ENCODE measurements at regions not wholly inside any gene's neighbourhood (a gene's known extent, or its start where the extent isn't known, plus 50 kb on each side); places are given as distances from the start of the nearest gene placed in this dataset.
A peak's percentile ranks its signal among the peaks of the same experiment; 100 is the strongest.

- DNase-seq: no peak
Observed at GRCh38 chr4:123031664-123032063, 109.3 kb upstream of the NUDT6 start.

GRCh38 chr4:123034023-123034422 lies 111.6 kb upstream of the NUDT6 start:
- no peak for DNase-seq

- DNase-seq: no peak
Observed at GRCh38 chr4:123035239-123035638, 112.8 kb upstream of the NUDT6 start.

- DNase-seq: no peak
Observed at GRCh38 chr4:123037804-123038203, 115.4 kb upstream of the NUDT6 start.

- no peak for DNase-seq
Observed at GRCh38 chr4:123042095-123042494, 119.7 kb upstream of the NUDT6 start.

GRCh38 chr4:123043013-123043412 lies 120.6 kb upstream of the NUDT6 start:
- no peak for DNase-seq

GRCh38 chr4:123043793-123044425 lies 121.5 kb upstream of the NUDT6 start:
- DNase-seq: no peak

- DNase-seq: no peak
Observed at GRCh38 chr4:123046096-123046495, 123.7 kb upstream of the NUDT6 start.

- DNase-seq: no peak
Observed at GRCh38 chr4:123050018-123050417, 127.6 kb upstream of the NUDT6 start.

- DNase-seq: no peak
Observed at GRCh38 chr4:123052007-123052406, 129.6 kb upstream of the NUDT6 start.

GRCh38 chr4:123055943-123056342 lies 133.5 kb upstream of the NUDT6 start:
- no peak for DNase-seq

GRCh38 chr4:123060039-123060770 lies 137.8 kb upstream of the NUDT6 start:
- no peak for DNase-seq

GRCh38 chr4:123064390-123064789 lies 142.0 kb upstream of the NUDT6 start:
- no peak for DNase-seq

- no peak for DNase-seq
Observed at GRCh38 chr4:123068081-123068480, 145.7 kb upstream of the NUDT6 start.

GRCh38 chr4:123072060-123072459 lies 149.7 kb upstream of the NUDT6 start:
- no peak for DNase-seq

GRCh38 chr4:123073650-123074049 lies 151.3 kb upstream of the NUDT6 start:
- DNase-seq: no peak

- DNase-seq: no peak
Observed at GRCh38 chr4:123077330-123077729, 154.9 kb upstream of the NUDT6 start.

GRCh38 chr4:123081971-123082370 lies 159.6 kb upstream of the NUDT6 start:
- DNase-seq: no peak

GRCh38 chr4:123083646-123084045 lies 161.2 kb upstream of the NUDT6 start:
- DNase-seq: peak; percentile 36 to 54

GRCh38 chr4:123088501-123088900 lies 166.1 kb upstream of the NUDT6 start:
- DNase-seq: peak; percentile 33 to 48

GRCh38 chr4:123090886-123091285 lies 168.5 kb upstream of the NUDT6 start:
- no peak for DNase-seq

GRCh38 chr4:123092586-123092985 lies 170.2 kb upstream of the NUDT6 start:
- no peak for DNase-seq

GRCh38 chr4:123093236-123093635 lies 170.8 kb upstream of the NUDT6 start:
- no peak for DNase-seq

GRCh38 chr4:123096038-123096437 lies 173.6 kb upstream of the NUDT6 start:
- DNase-seq: peak in 1 of 2 experiments; percentile 6
